Thyroid gland (tissue), 4 donors: ENCODE measurements at regions not wholly inside any gene's neighbourhood (a gene's known extent, or its start where the extent isn't known, plus 50 kb on each side); places are given as distances from the start of the nearest gene placed in this dataset.

Experiments used
- DNase-seq, 2 donors: peaks; one replicate each; pipeline ENCODE4 v3.0.0-alpha.2; 2019
- H3K27ac ChIP-seq, 3 donors: fragments of 200-600 bp; sonication (generic); 1 replicate in 2 of 3; 2 replicates in 1 of 3; pipeline ENCODE4 v1.5.1; 2016 to 2019; ENCODE audit warnings: mild to moderate bottlenecking in 1 of 3, moderate library complexity in 1 of 3
- H3K27me3 ChIP-seq: fragments of 200-600 bp; sonication (generic); one replicate; pipeline ENCODE4 v1.5.1; 2019
- H3K36me3 ChIP-seq, 2 donors: fragments of 200-600 bp; sonication (generic); one replicate each; pipeline ENCODE4 v1.5.1; 2016 to 2019
- H3K4me1 ChIP-seq, 2 donors: fragments of 200-600 bp; sonication (generic); one replicate each; pipeline ENCODE4 v1.5.1; 2017 to 2019
- H3K4me3 ChIP-seq, 3 donors: fragments of 200-600 bp; sonication (generic); replicated peaks in 1 of 3; 1 replicate in 2 of 3; 2 replicates in 1 of 3; pipeline ENCODE4 v1.5.1; 2016; ENCODE audit warnings: mild to moderate bottlenecking in 1 of 3
- H3K9me3 ChIP-seq: fragments of 200-600 bp; sonication (generic); one replicate; pipeline ENCODE4 v1.5.1; 2017
- CTCF ChIP-seq, 6 experiments: fragments of 200-600 bp in 3 of 6; fragments of 450-650 bp in 3 of 6; sonication (generic) in 3 of 6; IDR thresholded peaks; one replicate each; pipeline ENCODE4 v1.5.1; 2016 to 2019; ENCODE audit warnings: antibody characterized with exemption in 6 of 6, mild to moderate bottlenecking in 2 of 6, inconsistent platforms in 1 of 6, moderate library complexity in 1 of 6
- POLR2A ChIP-seq, 2 donors: fragments of 450-650 bp; IDR thresholded peaks; one replicate each; pipeline ENCODE4 v1.6.1; 2017; ENCODE audit warnings: antibody characterized with exemption in 2 of 2, mild to moderate bottlenecking in 2 of 2, moderate library complexity in 1 of 2
- WGBS, 2 donors: methylation state at CpG; one replicate each; pipeline ENCODE4 v1.1.5; 2017; 5-methylcytosine and 5-hydroxymethylcytosine counted together
- intact Hi-C: fragments of 100-400 bp; cut with DNase I; formaldehyde crosslinking; loops from one replicate; pipeline ENCODE4 v1.15.1; 2023

- no peaks in the 10 kb centered on the region for H3K9me3 ChIP-seq
- H3K4me1 ChIP-seq = no peaks in the 10 kb centered on the region
- no peak overlapping the region for H3K27ac ChIP-seq
- no peak for DNase-seq
- no peaks in the 10 kb centered on the region for H3K36me3 ChIP-seq
- TF ChIP-seq CTCF (IDR thresholded peaks at IDR 0.05) (no peak), POLR2A (IDR thresholded peaks at IDR 0.05) (no peak)
- intact Hi-C loops = no loop called here
- 93 to 100% methylated on average over 1 of the region's 1 CpG for WGBS, 2 donors
- H3K27me3 ChIP-seq = no peaks in the 10 kb centered on the region
- no peak overlapping the region for H3K4me3 ChIP-seq
Measured at GRCh38 chr19:28511655-28512054, 701.3 kb downstream of the UQCRFS1 start.

GRCh38 chr19:28509079-28509895, 703.7 kb downstream of the UQCRFS1 start:
- 70 to 78% methylated on average over 15 of the region's 15 CpGs for WGBS, 2 donors
- TF ChIP-seq POLR2A (IDR thresholded peaks at IDR 0.05) = no peak
- no peak for TF ChIP-seq CTCF (IDR thresholded peaks at IDR 0.05)
- no peaks in the 10 kb centered on the region for H3K27me3 ChIP-seq
- no peak for DNase-seq
- no peak overlapping the region for H3K27ac ChIP-seq
- H3K4me3 ChIP-seq = no peak overlapping the region
- intact Hi-C loops = no loop called here
- H3K9me3 ChIP-seq = no peaks in the 10 kb centered on the region
- H3K36me3 ChIP-seq = no peaks in the 10 kb centered on the region
- no peaks in the 10 kb centered on the region for H3K4me1 ChIP-seq

DNA sequence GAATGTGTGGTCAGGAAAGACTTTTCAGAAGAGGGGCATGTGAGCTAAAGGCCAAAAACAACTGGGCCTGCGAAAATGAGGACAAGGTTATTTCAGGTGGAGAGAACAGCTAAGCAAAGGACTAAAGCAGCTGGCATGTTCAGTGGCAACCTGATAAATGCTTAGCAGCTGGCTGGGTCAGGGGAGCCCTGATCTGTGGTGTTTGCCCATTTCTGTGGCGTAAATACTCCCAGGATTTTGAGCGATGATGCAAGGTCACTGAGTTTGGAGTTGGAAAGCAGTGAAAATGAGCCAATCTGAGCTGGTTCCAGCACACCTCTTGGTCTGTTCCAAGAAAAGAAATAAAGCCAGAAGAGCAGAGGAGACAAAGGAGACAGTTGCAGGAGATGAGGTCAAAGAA, 704.3 kb downstream of the UQCRFS1 start:
- intact Hi-C loops = no loop called here
- no peak overlapping the region for H3K27ac ChIP-seq
- DNase-seq = no peak
- TF ChIP-seq POLR2A (IDR thresholded peaks at IDR 0.05) (no peak), CTCF (IDR thresholded peaks at IDR 0.05) (no peak)
- no peaks in the 10 kb centered on the region for H3K9me3 ChIP-seq
- no peaks in the 10 kb centered on the region for H3K4me1 ChIP-seq
- H3K36me3 ChIP-seq = no peaks in the 10 kb centered on the region
- WGBS, 2 donors = 84 to 87% methylated on average over 3 of the region's 3 CpGs
- no peak overlapping the region for H3K4me3 ChIP-seq
- H3K27me3 ChIP-seq = no peaks in the 10 kb centered on the region

- no peak for TF ChIP-seq POLR2A (IDR thresholded peaks at IDR 0.05)
- TF ChIP-seq CTCF (IDR thresholded peaks at IDR 0.05) = no peak
- Histone ChIP-seq H3K4me1 (no peaks in the 10 kb centered on the region), H3K27me3 (no peaks in the 10 kb centered on the region), H3K27ac (no peak overlapping the region), H3K4me3 (no peak overlapping the region), H3K9me3 (no peaks in the 10 kb centered on the region), H3K36me3 (no peaks in the 10 kb centered on the region)
- no peak for DNase-seq
- intact Hi-C loops = no loop called here
- WGBS, 2 donors = 79 to 92% methylated on average over 2 of the region's 2 CpGs
Measured at GRCh38 chr19:28505933-28506332, 707.0 kb downstream of the UQCRFS1 start.

DNA sequence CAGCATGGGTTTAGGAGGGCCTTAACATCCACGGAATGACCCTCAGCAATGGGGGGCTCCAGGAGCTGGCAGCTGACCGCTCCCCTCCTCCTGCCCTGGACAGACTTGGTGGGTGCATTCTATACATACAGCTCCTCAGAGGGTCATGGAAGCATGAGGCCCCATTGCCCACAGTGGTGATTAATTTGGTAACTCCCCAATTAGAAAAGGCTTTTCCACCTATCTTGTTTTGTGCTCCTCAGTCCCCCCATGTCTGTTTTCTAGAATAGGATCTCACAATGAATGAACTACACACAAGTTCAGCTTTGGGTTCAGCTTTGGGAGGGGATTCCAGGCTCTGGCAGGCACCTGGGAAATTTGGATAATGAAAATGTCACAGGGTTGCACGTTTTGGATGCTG, 707.8 kb downstream of the UQCRFS1 start:
- H3K27ac ChIP-seq = no peak overlapping the region
- no peaks in the 10 kb centered on the region for H3K9me3 ChIP-seq
- DNase-seq = no peak
- no peak overlapping the region for H3K4me3 ChIP-seq
- intact Hi-C loops = no loop called here
- H3K27me3 ChIP-seq = no peaks in the 10 kb centered on the region
- TF ChIP-seq POLR2A (IDR thresholded peaks at IDR 0.05) = no peak
- TF ChIP-seq CTCF (IDR thresholded peaks at IDR 0.05) = no peak
- H3K36me3 ChIP-seq = no peaks in the 10 kb centered on the region
- WGBS, 2 donors = 70 to 85% methylated on average over 2 to 3 of the region's 3 CpGs
- no peaks in the 10 kb centered on the region for H3K4me1 ChIP-seq
